Kidney glomerular epithelial cell (primary cell): ENCODE measurements at regions not wholly inside any gene's neighbourhood (a gene's known extent, or its start where the extent isn't known, plus 50 kb on each side); places are given as distances from the start of the nearest gene placed in this dataset.

Experiments
- DNase-seq: peaks from one replicate; lab custom pipeline; 2025; lab: John Stamatoyannopoulos, UW

DNA sequence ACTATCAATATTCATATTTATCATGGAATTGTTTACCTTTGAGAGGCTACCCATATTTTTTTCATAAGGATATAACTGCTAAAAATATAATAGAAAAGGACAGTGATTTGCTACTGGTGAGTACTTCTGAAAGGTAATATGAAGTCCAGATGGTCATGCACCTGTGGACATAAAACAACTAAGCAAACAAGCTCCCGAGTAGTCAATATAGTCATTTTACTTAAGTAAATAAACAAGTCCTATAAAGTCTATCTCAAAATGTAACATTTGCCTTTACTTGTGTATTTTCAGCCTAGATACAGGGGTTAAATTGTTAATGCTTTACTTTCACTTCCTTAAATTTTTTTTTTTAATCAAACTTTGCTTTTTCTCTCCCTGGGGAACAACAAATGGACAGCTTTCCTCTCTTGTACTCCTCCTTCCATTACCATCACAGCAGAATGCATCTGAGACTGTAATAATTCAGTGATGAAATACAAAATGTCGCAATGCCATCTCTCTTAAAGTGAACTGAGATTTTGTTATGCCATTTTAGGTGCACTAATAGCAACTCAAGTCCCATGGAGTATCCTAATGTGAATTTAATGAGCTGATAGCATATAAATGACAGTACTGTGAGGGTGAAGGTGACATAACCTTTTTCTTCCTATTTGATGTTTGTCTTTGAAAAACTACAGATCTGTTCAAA, 1325.4 kb upstream of the ZEB2 start:
- DNase-seq, result no peak

DNA sequence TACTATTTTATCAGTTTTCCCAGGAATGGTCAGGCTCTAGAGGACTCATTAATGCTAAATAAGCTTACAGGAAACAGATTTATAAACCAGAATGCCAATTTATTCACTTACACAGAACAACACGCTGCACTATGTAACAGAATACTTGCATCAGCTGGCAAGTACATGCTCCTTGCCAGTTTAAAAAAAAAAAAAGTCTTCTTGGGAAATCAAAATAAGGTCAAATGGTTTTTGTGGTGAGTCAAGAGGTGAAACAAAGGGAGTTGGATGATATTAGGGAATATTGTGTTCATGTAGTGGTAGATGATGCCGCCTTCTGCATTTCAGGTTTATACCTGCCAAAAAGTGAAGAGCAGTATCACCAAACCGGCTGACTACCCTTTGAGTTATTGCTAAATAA, 1322.1 kb upstream of the ZEB2 start:
- DNase-seq, result no peak

DNA sequence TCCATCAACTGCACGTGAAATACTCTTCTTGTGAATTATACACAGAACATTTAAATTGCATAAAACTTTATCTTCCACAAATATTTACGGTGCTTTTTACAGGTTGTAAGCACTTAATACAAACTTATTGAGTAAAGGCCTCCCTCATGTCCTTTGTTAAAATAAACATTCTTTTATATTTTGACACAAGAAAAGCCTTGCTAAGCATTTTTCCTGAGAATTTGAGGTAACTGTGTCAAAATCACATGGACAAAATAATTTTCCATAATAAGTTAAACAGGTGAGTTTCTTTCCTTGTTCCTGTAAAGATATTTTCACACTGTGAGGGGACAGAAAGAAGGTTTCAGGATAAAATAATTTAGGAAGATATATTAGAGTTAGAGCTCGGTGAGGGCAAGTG, 1317.1 kb upstream of the ZEB2 start:
- DNase-seq, result no peak

DNA sequence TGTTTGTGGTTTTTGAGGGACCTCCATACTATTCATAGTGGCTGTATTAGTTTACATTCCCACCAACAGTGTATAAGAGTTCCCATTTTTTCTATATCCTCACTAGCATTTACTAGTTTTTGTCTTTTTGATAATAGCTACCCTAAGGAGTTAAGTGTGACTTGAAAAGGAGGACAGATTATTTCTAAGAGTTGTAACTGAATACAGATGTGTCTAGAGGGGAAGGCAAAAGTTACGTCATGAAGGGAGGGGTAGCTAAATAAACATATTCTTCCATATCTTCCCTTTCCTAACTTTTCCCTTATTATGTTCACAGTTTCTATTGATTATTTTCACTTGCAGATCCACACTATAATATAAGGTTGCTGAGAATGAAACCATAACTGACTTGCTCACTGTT, 1315.7 kb upstream of the ZEB2 start:
- no peak for DNase-seq

DNA sequence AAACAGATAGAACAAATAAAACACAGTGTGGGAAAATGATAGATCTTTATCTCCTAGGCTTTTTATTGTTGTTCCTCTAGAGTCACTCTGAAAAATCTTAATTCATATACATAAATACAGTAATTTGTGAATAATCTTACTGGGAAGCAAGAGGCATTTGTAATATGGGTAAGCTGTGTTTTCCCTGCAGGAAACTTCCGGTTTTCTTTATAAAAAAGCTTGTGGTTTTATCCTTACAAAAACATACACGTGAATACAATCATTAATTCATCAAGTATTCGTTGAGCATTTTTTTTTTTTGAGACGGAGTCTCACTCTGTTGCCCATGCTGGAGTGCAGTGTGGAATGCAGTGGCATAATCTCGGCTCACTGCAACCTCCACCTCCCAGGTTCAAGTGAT, 1312.8 kb upstream of the ZEB2 start:
- DNase-seq, result no peak

DNA sequence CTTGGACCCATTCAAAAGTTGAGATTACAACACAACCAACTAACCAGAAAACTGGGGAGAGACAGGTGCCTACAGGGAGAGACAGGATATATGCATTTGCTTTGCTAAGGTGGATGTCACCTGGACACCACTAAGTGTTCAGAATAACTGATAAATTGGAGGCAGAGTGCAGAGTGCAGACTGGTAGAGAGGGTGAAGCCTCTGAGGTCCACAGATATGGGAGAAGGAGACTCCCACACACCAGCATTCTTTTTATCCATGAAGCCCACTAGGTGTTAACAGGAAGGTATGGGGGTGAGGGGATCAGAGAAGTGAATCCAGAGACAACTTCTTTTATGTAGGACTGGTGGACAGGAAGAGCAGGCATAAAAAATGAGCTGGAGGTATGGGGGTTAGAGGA, 1310.0 kb upstream of the ZEB2 start:
- DNase-seq, result no peak

DNA sequence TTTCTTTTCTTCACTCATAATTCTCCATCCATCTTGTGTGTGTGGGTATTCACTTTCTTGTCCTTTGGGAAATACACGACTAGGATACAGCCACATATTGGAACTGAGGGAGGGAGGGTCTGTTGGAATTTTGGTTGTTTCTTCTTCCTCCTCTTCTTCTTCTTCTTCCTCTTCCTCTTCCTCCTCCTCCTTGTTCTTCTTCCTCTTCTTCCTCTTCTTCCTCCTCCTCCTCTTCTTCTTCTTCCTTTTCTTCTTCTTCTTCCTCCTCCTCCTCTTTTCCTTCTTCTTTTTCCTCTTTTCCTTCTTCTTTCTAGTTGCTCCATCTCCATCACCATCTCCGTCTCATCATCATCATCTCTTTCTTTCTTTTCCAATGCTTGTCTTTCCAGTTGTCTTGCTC, 1307.3 kb upstream of the ZEB2 start:
- no peak for DNase-seq

DNA sequence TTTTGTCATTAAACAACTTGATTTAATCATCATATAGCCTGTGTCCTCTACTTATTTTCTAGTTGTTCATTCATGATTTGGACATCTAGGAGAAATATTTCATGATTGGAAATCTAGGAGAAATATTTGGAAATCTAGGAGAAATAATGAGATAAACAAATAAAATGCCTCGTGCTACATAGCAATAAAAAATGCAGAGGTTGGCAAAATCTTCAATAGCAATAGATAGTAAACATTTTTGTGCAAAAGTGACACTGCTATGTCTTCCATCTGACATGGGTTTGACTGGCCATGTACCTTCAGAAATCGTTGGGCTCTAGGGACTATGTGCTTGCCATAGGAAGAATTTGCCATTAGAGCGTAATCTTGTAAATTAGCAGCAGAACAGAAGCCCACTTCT, 1304.5 kb upstream of the ZEB2 start:
- DNase-seq, result no peak

DNA sequence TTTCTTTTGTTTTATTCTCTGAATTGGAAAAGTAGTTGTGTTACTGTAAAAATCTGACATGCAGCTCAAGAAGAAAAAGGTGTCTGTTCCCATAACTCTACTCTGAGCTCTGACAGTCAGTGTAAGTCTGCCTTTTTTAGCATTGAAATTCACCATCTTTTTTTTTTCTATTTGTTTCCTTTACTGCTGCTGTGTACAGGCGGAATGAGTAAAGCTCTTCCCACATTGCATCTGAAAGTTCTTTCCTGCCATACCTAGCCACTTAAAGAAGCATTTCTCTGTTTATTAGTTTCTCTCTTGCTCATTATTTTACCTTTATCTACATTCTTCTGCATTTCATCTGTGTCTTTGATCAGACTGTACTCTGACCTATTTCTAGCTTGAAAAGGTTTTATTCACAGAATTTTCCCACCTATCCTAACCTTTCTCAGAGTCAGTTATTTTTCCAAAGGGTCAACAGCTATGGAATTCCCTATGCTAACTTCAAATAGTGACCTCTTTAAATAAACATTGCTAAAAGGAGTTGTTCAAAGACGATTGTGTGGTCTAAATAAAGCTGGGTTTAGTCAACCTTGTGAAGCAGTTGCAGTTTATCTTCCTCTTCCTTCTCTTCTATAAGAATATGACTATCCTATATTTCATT, 1303.1 kb upstream of the ZEB2 start:
- no peak for DNase-seq

DNA sequence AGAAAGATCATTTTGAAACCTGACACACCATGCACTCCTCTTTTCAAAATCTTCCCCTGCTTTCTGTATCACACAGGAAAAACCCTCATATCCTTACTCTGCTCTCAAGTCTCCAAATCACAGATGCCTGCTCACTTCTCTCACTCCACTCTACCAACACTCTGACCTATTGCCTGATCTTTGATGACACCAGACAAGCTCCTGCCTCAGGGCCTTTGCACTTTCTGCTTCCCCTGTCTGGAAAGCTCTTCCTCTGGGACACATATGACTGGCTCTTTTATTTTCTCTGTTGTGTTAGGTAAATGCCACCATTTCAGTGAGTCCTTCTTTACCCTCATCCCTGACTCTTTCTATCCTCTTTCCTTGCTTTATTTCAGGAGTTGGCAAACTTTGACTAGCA, 1300.7 kb upstream of the ZEB2 start:
- no peak for DNase-seq

DNA sequence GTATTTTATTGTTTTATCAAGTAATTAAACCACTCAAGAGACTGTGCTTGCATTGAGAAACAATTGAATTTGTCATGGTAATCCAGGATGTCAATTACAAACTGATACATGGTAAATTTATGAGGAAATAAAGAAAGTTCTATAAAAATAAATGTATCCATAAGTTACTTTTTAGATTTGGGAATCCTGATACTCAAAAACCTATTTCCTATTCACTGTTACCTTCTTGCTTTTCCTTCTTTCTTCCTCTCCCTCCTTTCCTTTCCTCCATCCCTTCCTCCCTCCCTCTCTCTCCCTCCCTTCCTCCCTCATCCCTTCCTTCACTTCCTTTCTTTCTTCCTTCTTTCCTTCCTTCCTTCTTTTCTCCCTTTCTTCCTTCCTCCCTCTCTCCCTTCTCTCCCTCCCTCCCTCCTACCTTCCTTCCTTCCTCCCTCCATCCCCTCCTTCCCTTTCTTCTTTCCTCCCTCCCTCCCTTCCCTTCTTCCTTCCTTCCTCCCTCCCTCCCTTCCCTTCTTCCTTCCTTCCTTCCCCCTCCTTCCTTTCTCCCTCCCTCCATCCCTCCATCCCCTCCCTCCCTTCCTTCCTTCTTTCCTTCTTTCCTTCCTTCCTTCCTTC, 1299.1 kb upstream of the ZEB2 start:
- DNase-seq, result no peak

DNA sequence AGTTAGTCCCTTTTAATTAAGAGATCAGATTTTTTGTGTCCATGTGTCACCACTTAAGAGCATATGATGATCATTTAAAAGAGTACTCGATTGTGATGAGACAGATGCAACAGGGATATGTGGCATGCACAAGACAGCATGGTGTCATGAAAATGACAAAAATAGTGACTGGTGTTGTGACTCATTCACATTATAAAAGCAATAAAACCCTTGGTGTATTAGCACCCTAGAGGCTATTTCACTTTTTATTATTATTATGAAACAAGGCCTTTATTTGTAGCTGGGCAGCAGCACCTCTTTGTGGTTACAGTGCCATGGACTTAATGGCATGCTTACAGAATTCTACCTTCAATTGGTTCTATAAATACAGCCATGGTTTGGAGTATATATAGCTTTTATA, 1296.0 kb upstream of the ZEB2 start:
- no peak for DNase-seq

DNA sequence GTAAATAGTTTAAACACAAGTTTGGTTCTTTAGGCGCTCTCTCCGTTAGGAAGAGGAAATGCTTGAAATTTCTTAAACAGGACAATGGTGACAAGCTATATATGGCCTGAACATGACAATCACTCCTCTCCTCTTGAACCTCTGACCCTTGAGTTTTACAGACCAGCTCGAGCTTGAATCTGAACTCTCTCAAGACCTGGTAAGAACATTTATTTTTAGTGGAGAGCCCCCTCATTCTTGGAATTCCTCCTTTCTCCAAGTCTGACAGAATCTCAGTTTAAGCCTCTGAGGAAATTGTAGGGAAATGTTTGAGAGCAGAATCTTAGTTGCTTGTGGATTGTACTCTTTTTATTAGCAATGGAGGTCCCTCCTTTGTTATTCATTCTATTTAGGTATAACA, 1293.6 kb upstream of the ZEB2 start:
- DNase-seq, result no peak

DNA sequence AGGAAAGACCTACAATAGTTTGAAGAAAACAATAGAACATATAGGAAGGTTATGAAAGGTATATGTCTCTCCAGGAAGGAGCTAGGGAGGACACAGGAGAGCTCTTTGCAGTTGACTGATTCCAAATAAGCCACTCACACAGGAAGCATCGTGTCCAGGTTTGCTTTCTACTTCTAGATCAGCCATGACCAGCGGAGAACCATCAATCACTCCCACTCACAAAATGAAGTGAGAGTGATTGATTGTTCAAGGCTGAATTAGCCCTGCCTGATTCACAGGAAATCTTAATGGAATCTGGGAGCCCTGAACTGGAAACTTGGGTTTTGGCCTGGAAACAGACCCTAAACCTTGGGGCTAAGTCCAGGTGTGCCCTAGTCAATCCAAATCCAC, 1292.2 kb upstream of the ZEB2 start:
- DNase-seq, result no peak

DNA sequence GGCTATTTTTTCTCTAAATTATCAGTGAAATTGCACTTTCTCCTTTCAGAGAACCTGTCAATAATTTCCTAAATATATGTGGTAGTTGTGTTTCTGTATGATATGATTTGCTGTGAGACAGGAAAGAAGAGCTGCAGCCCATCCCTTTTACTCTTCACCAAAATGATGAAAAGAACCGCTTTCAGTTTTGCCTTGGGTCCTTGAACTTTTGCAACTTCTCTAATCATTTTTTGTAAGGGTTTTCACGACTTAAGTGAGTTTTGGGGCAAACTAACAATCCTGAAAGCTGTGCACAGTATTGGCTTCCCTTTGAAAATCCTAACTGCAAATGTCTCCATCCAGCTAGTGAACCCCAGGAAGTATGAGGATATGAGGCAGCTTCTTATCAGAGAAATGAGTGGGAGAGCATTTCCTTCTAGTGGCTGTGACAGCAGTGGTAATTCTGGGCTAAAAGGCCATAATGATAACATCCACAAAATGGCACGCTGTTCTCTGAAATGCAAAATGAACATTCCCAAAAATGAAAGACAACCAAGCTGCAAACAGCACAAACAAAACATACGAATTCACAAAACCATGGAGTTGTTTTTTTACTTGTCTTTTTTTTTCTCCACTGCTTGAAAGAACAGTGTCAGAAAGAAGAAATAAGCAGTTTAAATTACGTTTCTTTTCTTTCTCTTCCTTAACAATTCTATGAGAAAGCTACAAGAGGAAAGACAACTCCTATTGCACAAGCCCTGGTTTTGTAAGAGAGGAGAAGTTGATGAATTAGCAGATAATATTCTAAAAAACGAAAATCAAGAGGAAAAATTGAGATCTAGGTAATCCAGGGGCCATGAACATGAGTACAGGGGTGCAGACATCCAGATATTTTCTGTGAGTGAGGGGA, 1291.6 kb upstream of the ZEB2 start:
- no peak for DNase-seq

DNA sequence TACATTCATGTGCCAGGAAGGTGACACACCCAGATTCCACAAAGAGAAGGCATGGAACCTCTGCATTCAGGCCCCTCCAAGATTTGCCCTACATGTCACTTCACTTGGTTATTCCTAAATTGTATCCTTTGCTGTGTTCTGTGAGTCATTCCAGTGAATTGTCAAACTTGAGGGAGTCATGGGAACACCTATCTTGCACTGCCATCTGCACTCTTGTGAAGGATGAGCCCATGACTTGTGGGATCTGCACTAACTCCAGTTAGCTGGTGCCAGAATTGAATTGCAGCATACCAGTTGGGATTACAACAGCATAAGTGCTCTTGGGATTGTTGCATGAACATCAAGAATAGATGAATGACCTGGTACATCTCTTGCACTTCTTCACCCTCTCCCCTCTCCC, 1288.0 kb upstream of the ZEB2 start:
- no peak for DNase-seq

DNA sequence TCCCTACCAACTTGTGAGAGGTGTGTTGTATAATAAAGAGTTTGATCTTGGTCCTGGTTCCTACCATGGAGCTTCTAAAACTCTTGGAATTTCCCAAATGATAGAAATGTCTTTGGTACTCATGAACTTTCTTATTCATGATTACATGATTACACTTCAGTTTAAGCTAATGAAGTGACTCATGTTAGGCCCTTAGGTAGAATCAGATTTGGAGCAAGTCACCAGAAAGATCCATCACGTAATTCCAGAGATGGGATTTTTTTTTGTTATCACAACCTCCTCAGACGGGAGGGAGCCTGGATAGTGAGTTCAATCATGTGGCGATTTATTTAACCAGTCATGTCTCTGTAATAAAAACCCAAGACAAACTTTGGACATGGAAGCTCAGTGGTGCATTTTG, 1287.6 kb upstream of the ZEB2 start:
- no peak for DNase-seq

DNA sequence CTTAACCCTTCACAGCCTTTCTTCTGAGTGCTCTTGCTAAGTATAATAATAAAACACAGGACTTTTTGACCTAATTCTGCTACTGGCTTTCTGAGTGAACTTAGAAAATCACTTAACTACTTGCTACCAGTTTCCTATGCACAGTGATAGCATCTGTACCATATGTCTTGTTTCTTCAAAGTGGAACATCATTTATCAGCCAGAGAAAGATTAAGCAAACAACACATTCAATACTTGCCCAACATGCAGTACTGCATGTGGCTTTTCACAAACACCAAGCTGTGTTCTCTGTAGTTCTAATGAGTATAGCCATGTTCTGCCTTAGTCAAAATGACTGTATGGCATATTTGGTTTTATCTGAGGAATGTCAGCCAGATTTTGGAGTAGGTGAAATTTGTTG, 1286.6 kb upstream of the ZEB2 start:
- DNase-seq, result no peak

DNA sequence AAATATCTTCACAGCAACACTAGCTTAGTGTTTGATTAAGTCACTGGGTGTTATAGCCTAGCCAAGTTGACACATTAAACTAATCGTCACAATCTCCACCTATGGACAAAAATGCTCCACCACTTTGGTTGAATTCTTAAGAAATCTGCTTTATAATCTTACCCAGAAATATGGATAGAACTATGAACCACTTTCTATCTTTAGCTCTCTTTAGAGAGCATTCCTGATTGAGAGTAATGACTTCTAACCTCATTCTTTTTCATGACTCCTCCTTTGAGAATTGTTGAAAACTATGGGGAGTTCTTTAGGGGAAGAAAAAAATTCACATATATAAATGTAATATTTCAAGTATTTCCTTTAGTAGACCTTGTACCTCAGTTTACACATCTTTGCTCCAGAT, 1282.2 kb upstream of the ZEB2 start:
- DNase-seq, result no peak

DNA sequence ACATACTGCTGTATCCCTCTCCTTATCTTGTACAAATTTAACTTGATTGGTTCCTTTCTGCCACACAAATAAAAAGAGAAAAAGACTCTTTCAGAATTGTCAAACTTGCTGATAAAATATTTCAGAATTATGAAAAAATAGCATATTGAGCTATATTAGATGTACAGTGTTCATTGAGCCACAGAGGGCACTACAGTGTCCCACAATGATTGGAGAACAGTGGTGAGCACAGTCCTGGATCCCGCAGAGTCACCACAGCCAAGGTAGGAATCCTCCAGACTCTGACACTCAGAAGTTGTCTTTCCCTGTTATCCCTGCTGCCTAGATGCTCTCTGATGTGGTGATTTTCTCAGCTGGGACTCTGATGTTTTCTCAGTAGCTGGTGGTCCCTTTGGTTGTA, 1281.3 kb upstream of the ZEB2 start:
- no peak for DNase-seq

DNA sequence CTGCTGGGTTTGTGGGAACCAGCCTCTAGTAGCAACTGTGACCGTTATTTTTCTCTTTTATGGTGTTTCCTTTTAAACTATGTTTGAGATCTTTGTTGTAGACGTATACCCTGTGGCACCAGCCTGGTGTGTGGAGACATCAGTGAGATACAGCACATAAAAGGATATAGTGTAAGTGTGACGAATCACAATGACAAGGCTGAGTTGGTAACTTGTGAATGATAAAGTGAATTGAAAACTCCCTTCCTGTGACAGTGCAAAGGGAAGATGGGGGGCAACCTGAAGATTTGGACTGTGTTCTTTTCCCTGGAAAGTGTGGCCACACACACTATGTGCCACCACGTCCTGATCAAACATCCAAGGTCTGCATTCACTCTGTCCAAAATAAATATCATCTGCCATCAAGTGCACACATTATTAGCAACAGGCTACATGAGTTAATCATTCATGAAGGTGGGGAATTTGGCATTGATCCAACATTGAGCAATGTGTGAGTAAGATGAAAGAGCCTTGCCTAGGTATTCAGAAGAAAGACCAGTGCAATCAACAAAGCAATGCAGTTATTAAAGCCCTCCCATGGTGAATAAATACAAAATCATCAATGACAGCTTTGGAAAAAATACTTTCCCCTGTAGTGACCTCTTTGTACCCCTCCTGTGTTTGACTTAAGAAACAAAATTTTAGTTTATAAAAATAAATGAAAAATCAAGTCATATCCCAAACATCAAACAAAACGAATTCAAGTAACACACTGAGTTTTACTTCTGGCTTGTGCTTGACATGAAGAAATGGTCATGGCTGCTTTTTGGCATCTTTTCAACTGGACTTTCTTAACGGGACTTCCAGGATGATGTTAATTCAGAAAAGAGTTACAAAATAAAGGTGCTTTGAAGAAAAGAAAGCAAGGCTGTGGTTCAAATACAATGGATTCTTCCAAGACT, 1280.5 kb upstream of the ZEB2 start:
- DNase-seq, result peak; percentile 64
